GM12875 (cell line): ENCODE measurements at regions not wholly inside any gene's neighbourhood (a gene's known extent, or its start where the extent isn't known, plus 50 kb on each side); places are given as distances from the start of the nearest gene placed in this dataset.
"Not testable (repeated sequence)": the region's sequence is repeated elsewhere in the genome, so short reads cannot be mapped to it uniquely, and the experiment has no call there.

Source experiments
- H3K4me3 ChIP-seq: one replicate; pipeline ENCODE4 v1.5.1; 2011; ENCODE audit warnings: low read depth, low read length, control low read depth
- TF ChIP-seq, protein P1 (sequence below): IDR thresholded peaks from 2 replicates; pipeline ENCODE4 v1.5.1; 2011; ENCODE audit warnings: low read depth, mild to moderate bottlenecking, control low read depth, inconsistent platforms, low read length, moderate library complexity, borderline replicate concordance; ENCODE audit not compliant: insufficient read depth

DNA sequence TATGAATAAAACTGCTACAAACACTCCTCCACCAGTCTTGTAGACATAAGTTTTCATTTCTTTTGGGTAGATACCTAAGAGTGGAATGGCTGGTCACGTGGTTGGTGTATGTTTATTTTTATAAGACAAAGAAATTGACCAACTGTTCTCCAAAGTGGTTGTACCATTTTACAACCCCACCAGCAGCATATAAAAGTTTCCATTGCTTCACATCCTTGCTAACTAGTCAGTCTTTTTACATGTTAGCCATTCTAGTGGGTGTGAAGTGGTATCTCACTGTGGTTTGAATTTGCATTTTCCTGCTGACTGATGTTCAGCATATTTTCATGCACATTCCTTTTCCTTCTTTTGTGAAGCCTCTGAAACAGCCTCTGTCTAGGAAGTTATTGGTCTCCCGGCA lies 76.2 kb upstream of the ADGRG2 start:
- H3K4me3 ChIP-seq, result no peak overlapping the region
- TF ChIP-seq, protein P1, sequence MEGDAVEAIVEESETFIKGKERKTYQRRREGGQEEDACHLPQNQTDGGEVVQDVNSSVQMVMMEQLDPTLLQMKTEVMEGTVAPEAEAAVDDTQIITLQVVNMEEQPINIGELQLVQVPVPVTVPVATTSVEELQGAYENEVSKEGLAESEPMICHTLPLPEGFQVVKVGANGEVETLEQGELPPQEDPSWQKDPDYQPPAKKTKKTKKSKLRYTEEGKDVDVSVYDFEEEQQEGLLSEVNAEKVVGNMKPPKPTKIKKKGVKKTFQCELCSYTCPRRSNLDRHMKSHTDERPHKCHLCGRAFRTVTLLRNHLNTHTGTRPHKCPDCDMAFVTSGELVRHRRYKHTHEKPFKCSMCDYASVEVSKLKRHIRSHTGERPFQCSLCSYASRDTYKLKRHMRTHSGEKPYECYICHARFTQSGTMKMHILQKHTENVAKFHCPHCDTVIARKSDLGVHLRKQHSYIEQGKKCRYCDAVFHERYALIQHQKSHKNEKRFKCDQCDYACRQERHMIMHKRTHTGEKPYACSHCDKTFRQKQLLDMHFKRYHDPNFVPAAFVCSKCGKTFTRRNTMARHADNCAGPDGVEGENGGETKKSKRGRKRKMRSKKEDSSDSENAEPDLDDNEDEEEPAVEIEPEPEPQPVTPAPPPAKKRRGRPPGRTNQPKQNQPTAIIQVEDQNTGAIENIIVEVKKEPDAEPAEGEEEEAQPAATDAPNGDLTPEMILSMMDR, result no peak

GRCh38 chrX:19202171-19202570 lies 79.9 kb upstream of the ADGRG2 start:
- H3K4me3 ChIP-seq, result no peak overlapping the region
- TF ChIP-seq, protein P1, result no peak

DNA sequence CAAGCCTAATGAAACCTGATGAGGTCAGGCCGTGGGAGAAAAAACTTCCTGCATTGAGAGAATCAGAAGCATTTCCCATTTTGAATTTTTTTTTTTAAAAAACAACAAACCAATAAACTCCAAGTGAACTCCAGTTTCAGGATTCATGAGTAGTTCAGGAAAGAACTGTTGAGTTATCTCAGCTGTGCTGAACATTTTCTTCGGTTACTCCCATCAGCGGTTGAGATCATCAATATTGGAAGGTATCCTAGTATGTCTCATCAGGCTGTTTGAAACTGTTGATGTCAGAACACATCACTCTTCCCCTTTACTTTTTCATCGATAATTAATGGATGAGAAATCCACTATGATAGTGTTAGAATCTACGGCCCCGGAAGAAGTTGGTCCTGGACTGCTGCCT lies 82.4 kb upstream of the ADGRG2 start:
- TF ChIP-seq, protein P1, result no peak
- no peak overlapping the region for H3K4me3 ChIP-seq

DNA sequence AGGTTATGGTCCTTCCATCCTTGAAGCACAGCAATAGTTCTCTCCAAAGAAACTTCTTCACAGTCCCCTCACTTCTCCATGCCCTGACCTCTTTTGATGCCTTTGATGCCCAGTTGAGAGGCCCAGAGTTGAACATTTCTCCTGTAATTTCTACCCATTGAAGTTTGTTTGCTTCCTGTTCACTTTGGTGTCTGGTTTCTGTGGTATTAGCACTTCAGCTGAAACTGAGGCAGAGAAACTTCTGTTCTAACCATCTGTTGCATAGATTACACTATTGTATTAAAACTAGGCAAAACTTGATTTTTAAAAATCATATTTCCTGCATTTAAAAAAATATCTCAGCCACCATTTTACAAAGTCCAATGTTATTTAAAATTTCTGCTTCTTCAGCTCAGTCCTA lies 89.8 kb upstream of the ADGRG2 start:
- no peak overlapping the region for H3K4me3 ChIP-seq
- TF ChIP-seq, protein P1, result no peak

DNA sequence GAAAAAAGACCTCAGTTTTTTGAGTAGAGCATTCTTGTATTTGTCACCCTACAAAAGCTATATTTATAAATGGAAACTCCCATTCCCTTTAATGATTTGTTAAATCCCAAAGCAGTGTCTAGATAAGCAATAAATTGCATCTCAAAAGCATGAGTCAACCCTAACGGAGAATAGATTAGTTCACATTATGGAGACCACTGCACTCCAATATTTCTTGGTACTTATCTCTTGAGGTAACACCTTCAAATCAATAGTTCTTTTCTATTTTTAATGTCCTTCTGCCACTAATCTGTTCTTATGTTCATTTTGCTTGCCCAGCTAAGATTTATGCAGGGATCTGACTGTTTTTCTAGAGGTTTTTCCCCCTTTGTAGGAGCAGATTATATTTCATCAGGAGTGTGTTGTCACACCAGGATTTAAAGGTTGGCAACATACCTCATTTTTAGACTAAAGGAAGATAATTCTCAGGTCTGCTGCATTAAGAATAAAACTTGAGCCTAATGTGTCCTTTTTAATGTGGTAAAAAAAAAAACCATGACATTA lies 91.4 kb upstream of the ADGRG2 start:
- H3K4me3 ChIP-seq, result no peak overlapping the region
- TF ChIP-seq, protein P1, result no peak

GRCh38 chrX:19214311-19214710 lies 92.0 kb upstream of the ADGRG2 start:
- H3K4me3 ChIP-seq, result no peak overlapping the region
- TF ChIP-seq, protein P1, result no peak

- TF ChIP-seq, protein P1, result no peak; the same call in 1 of the 2 replicates
Observed at GRCh38 chrX:19225909-19226308, 103.6 kb upstream of the ADGRG2 start.

GRCh38 chrX:19229896-19230295 lies 107.6 kb upstream of the ADGRG2 start:
- H3K4me3 ChIP-seq, result not testable (repeated sequence)

More at GRCh38 chrX:19225909-19226308, 103.6 kb upstream of the ADGRG2 start:
- H3K4me3 ChIP-seq, result no peak overlapping the region
